ENCODE measurements at regions not wholly inside any gene's neighbourhood (a gene's known extent, or its start where the extent isn't known, plus 50 kb on each side); places are given as distances from the start of the nearest gene placed in this dataset.

GRCh38 chr16:48450367-48450766, 65.2 kb upstream of the SIAH1 start:
- no peak overlapping the region for H3K56ac ChIP-seq (ENCODE audit: extremely low read depth, insufficient read depth, low read length)
- H2BK5ac ChIP-seq (ENCODE audit: low read depth, low read length, poor library complexity, severe bottlenecking): no peak overlapping the region
- in situ Hi-C loops (cut with MboI; ENCODE audit: low sequenced_read_pairs) (no loop called here), dilution Hi-C loops (cut with HindIII; ENCODE audit: low sequenced_read_pairs, unreplicated experiment) (no loop called here), intact Hi-C loops (cut with micrococcal nuclease) (no loop called here)
- no peak overlapping the region for H3K4me2 ChIP-seq (ENCODE audit: low read depth, low read length)
- BruUV-seq (replicated peaks): no TSS peak
- H2AFZ ChIP-seq (replicated peaks; ENCODE audit: low read length, poor library complexity): no peak overlapping the region
- no peaks in the 10 kb centered on the region for H3K9me3 ChIP-seq (ENCODE audit: control insufficient read depth, insufficient read depth, low read length)
- H3K27ac ChIP-seq (ENCODE audit: insufficient read depth, low read length): no peak overlapping the region
- no peaks in the 10 kb centered on the region for H3K36me3 ChIP-seq (ENCODE audit: control insufficient read depth, insufficient read depth, low read length)
- ChIA-PET CTCF (no interaction called here), POLR2A (ENCODE audit: unreplicated experiment) (no interaction called here)
- TF ChIP-seq CHD1 (IDR thresholded peaks at IDR 0.05; ENCODE audit: low read depth, low read length) (no peak), MXI1 (IDR thresholded peaks at IDR 0.05; ENCODE audit: borderline replicate concordance, low read depth, low read length) (no peak), CTCF (conservative IDR thresholded peaks at IDR 0.05; ENCODE audit: low read depth, low read length) (no peak), RCOR1 (IDR thresholded peaks at IDR 0.05; ENCODE audit: insufficient replicate concordance, low read length) (no peak), BHLHE40 (IDR thresholded peaks at IDR 0.05; ENCODE audit: low read depth, low read length) (no peak), MAZ (IDR thresholded peaks at IDR 0.05; ENCODE audit: borderline replicate concordance, low read depth, low read length) (no peak), POLR2A (IDR thresholded peaks at IDR 0.05; ENCODE audit: low read depth, low read length) (no peak), RFX5 (IDR thresholded peaks at IDR 0.05; ENCODE audit: low read depth, low read length) (no peak), ELK1 (IDR thresholded peaks at IDR 0.05; ENCODE audit: borderline replicate concordance, low read depth, low read length) (no peak), USF2 (IDR thresholded peaks at IDR 0.05; ENCODE audit: low read depth, low read length) (no peak), CEBPB (IDR thresholded peaks at IDR 0.05; ENCODE audit: low read depth, low read length) (no peak; the same call in 1 of the 2 replicates), MAFK (IDR thresholded peaks at IDR 0.05; ENCODE audit: low read depth, low read length) (no peak), FOS (IDR thresholded peaks at IDR 0.05; ENCODE audit: low read depth, low read length) (no peak)
- DNase-seq (peak; percentile 36), ATAC-seq (ENCODE audit: low read depth) (peak; percentile 59)
- no peaks in the 10 kb centered on the region for H3K79me1 ChIP-seq (ENCODE audit: low read depth in 1 of 2, low read length in 2 of 2)
- H2BK120ac ChIP-seq (ENCODE audit: low read depth, low read length): no peak overlapping the region; the same call in 1 of the 2 replicates
- H2BK15ac ChIP-seq (ENCODE audit: low read depth, low read length): no peak overlapping the region
- no peak overlapping the region for H2BK20ac ChIP-seq (ENCODE audit: low read depth, low read length)
- H3K4me1 ChIP-seq (ENCODE audit: control insufficient read depth, insufficient read depth, low read length): peaks cover 2% of the 10 kb centered on the region
- peaks cover 7% of the 10 kb centered on the region; the same call in 1 of the 2 replicates for H3K9me1 ChIP-seq (ENCODE audit: insufficient read depth, low read length)
- H3K18ac ChIP-seq (ENCODE audit: low read depth, low read length): no peak overlapping the region
- no peak overlapping the region for H3K14ac ChIP-seq (replicated peaks; ENCODE audit: low read depth, low read length)
- no peak overlapping the region for H3K4me3 ChIP-seq (ENCODE audit: insufficient read depth, low read depth, low read length)
- H4K20me1 ChIP-seq (ENCODE audit: insufficient read depth, low read length): no peaks in the 10 kb centered on the region
- H4K5ac ChIP-seq (ENCODE audit: low read depth, low read length): no peak overlapping the region
- no peak overlapping the region for H3K4ac ChIP-seq (ENCODE audit: low read depth, low read length)
- H3K23ac ChIP-seq (ENCODE audit: low read depth, low read length): no peak overlapping the region
- no peaks in the 10 kb centered on the region for H3K27me3 ChIP-seq (ENCODE audit: control insufficient read depth, insufficient read depth, low read length)
- no peak overlapping the region for H4K8ac ChIP-seq (ENCODE audit: low read depth in 2 of 2, low read length in 2 of 2)
- H2AK9ac ChIP-seq (replicated peaks; ENCODE audit: low read depth, low read length, poor library complexity): no peak overlapping the region
- no peak overlapping the region for H4K91ac ChIP-seq (ENCODE audit: insufficient read depth, low read depth, low read length)
- no peak overlapping the region for H3K9ac ChIP-seq (ENCODE audit: low read depth, low read length)
- no CpG with 5 or more reads among the region's 1 CpG for WGBS, 2 experiments (ENCODE audit: extremely low coverage in 2 of 2, insufficient read length in 1 of 2)
- 0 out of 2 replicates have a peak overlapping the region, but pooled peaks have one; percentile 61 for H2AK5ac ChIP-seq (ENCODE audit: low read depth, low read length)

All from IMR-90 (cell line).